HFF-Myc (cell line): ENCODE measurements at regions not wholly inside any gene's neighbourhood (a gene's known extent, or its start where the extent isn't known, plus 50 kb on each side); places are given as distances from the start of the nearest gene placed in this dataset.

ENCODE experiments used
- DNase-seq: peaks from one replicate; pipeline ENCODE4 v3.0.0-alpha.2; 2011; ENCODE audit warnings: low read depth; ENCODE audit errors: extremely low read depth
- H3K4me3 ChIP-seq: replicated peaks from 2 replicates; pipeline ENCODE4 v1.5.1; 2011; ENCODE audit warnings: low read depth, mild to moderate bottlenecking, control low read depth, low read length
- CTCF ChIP-seq: IDR thresholded peaks from 2 replicates; pipeline ENCODE4 v1.5.1; 2012; ENCODE audit warnings: mild to moderate bottlenecking, low read depth, low read length, control low read depth; ENCODE audit errors: missing control alignments

GRCh38 chr13:78428646-78429045 is 174.7 kb downstream of the POU4F1 start:
- TF ChIP-seq CTCF: no peak
- DNase-seq: no peak
- H3K4me3 ChIP-seq: no peak overlapping the region

- no peak for TF ChIP-seq CTCF
- no peak for DNase-seq
Measured at GRCh38 chr13:78426183-78426582, 177.2 kb downstream of the POU4F1 start.

GRCh38 chr13:78420814-78421213 is 182.5 kb downstream of the POU4F1 start:
- TF ChIP-seq CTCF: no peak
- DNase-seq: no peak

More at GRCh38 chr13:78426183-78426582, 177.2 kb downstream of the POU4F1 start:
- no peak overlapping the region for H3K4me3 ChIP-seq

GRCh38 chr13:78413887-78414553 is 189.3 kb downstream of the POU4F1 start:
- no peak overlapping the region for H3K4me3 ChIP-seq
- no peak for TF ChIP-seq CTCF
- DNase-seq: no peak

More at GRCh38 chr13:78420814-78421213, 182.5 kb downstream of the POU4F1 start:
- no peak overlapping the region for H3K4me3 ChIP-seq

GRCh38 chr13:78410847-78411246 is 192.5 kb downstream of the POU4F1 start:
- no peak for DNase-seq
- TF ChIP-seq CTCF: no peak
- no peak overlapping the region for H3K4me3 ChIP-seq

- DNase-seq: no peak
- no peak overlapping the region for H3K4me3 ChIP-seq
- no peak for TF ChIP-seq CTCF
Measured at GRCh38 chr13:78410164-78410563, 193.2 kb downstream of the POU4F1 start.

- H3K4me3 ChIP-seq: no peak overlapping the region
- no peak for DNase-seq
- no peak for TF ChIP-seq CTCF
Measured at GRCh38 chr13:78409172-78409571, 194.2 kb downstream of the POU4F1 start.
